HG02943 (cell line): ENCODE measurements at regions not wholly inside any gene's neighbourhood (a gene's known extent, or its start where the extent isn't known, plus 50 kb on each side); places are given as distances from the start of the nearest gene placed in this dataset.
"Not testable (repeated sequence)": the region's sequence is repeated elsewhere in the genome, so short reads cannot be mapped to it uniquely, and the experiment has no call there.

Experiments used
- ATAC-seq: cut with Tn5 transposase; IDR thresholded peaks from one replicate; pipeline ENCODE4 v1.9.1; 2021; ENCODE audit warnings: mild to moderate bottlenecking, low read depth, moderate library complexity; ENCODE audit not compliant: unreplicated experiment

DNA sequence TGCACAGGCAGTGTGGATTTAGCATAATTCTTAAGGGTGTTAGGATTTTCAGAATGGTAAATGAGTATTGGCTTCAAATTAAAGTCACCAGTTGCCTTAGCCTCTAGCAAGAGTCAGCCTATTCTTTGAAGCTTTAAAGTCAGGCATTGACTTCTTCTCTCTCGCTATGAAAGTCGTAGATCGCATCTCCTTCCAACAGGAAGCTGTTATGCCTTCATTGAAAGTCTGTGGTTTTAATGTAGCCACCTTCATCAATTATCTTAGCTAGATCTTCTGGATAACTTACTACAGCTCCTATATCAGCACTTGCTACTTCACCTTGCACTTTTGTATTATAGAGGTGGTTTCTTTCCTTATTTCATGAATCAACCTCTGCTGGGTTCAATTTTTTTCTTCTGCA lies 320.2 kb downstream of the PTPRC start:
- no peak for ATAC-seq

DNA sequence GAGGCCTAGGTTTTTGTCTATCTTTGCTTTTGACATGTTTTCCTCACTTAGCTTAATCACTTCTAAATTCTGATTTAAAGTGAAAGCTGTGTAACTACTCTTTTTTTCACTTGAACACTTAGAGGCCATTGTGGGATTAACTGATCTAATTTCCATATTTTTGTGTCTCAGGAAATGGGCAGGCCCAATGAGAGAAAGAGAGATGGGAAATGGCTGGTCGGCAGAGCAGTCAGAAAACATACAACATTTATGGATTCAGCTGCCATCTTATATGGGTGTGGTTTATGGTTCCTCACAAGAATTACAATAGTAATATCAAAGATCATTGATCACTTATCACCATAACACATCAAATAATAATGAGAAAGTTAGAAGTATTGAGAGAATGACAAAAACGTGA lies 320.8 kb downstream of the PTPRC start:
- no peak for ATAC-seq

DNA sequence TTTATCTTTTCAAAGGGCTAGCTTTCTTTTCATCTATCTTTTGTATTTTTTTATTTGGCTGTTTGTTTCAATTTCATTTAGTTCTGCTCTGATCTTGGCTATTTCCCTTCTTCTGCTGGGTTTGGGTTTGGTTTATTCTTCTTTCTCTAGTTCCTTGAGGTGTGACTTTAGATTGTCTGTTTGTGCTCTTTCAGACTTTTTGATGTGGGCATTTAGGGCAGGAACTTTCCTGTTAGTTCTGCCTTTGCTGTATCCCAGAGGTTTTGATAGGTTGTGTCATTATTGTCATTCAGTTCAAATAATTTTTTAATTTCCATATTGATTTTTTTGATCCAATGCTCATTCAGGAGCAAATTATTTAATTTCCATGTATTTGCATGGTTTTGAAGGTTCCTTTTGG lies 325.0 kb downstream of the PTPRC start:
- ATAC-seq, result not testable (repeated sequence)

DNA sequence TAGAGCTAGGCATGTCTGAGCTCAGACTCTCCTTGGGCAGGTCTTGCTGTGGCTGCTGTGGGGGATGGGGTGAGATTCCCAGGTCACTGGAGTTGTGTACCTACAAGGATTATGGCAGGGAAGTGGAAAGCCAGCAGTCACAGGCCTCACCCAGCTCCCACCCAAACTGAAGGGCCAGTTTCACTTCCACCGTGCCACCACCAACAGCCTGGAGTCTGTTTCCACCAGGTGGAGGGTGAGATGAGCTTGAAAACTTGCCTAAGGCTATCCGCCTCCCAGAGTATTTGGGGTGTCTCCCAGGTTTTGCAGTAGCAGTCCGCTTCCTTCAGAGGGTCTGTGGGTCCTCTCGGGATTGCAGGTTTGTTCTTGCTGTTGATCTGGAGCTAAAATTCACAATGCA lies 327.7 kb downstream of the PTPRC start:
- ATAC-seq, result no peak

DNA sequence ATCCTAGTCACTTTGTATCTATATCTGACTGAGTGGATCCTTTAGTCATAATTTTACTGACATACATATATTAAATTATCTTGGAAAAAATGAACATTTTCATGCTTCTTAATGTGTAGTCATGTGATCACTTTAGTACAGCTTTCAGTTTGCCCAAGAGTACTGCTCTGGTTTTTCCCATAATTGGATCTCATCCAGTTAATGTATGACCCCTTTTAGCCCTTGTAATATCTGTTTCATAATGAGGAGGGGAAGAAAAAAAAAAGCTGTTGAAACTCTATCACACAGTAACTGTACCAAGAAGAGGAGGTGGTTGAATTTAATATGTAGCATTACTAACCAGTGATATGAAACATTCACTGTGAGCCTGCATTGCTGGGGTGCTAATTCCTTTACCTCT lies 328.7 kb downstream of the PTPRC start:
- no peak for ATAC-seq

DNA sequence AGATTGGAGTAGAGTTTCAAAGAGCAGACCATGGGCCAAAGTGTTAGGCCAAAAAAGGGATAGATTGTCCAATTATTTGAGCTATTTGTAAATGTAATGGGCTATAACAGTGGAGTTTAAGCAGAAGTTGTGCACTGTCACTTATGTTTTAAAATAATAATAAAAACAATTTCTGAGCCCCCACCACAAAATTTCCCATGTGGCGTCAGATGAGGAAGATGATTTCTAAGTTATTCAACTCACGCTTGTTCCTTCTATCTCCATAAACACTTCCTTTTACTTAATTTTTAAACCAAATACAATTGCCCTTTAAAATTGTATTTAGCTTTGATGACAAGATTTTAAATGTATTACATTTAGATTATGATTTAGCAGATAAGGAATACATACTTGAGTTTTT lies 330.0 kb downstream of the PTPRC start:
- ATAC-seq, result no peak

DNA sequence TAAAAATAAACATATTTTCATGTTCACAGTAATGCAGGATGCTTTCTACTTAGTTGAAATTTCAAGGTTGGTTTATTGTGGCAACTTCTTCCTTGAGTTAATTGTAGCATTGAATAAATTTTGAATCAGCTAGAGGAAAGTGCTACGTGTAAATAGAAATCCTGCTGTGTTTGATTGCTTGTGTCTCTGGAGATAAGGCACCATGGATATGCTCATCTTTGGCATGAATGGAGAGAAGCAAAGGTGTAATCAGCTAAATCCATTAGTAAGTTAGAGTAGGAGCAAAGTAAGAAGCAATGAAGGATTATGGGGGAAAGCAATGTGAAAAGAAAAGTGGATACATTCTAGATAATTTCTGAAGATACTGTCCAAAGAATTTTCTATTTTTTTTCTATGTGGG lies 331.1 kb downstream of the PTPRC start:
- ATAC-seq, result no peak

DNA sequence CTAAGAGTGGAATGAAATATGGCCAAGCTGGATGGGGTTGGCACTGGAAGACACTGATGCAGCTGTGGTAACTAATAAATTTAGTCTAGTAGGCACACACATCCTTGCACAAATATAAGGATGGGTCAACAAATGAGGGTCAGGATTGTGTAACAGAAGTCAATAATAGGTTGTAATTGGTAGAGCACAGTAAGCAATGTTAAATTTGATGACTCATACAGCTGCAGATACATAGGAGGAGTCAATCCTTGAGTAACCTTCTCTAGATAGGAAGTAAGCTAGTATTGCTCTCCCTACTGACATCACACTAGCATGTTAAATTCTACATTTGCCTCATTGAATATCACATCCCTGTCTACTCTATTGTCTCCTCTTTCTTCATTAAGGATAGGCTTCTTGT lies 332.1 kb downstream of the PTPRC start:
- no peak for ATAC-seq

DNA sequence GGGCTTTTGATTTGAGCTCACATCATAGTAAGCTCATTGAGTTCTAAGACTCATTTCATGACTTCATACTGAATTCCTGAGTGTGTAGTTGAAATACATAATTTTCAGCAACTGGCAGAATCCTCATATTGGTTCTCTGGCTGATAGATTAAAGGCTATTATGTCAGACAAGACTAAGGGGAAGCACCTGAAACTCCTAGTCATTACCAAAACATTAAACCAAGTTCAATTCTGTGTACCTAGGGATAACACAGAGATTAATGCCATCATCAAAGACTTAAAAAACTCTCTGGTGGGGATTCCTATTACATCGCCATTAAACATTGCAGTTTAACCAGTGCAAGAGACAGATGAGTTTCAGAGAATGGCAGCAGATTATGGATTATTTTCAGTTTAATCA lies 339.1 kb downstream of the PTPRC start:
- ATAC-seq, result no peak

DNA sequence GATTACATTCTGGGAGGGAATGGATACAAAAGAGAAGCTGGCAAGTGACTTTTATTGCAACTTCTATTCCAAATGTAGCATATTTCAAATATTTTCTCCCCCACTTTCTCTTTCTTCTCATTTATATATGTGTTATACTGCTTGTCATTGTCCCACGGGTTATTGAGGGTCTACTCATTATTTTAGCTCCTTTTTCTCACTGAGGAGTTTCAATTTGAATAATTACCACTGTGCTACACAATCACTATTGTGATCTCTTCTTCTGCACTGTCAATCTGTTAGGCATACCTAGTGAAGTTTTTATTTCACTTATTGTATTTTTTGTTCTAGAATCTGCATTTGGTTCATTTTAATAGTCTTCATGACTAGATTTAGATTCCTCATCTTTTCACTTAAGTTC lies 339.7 kb downstream of the PTPRC start:
- ATAC-seq, result no peak

DNA sequence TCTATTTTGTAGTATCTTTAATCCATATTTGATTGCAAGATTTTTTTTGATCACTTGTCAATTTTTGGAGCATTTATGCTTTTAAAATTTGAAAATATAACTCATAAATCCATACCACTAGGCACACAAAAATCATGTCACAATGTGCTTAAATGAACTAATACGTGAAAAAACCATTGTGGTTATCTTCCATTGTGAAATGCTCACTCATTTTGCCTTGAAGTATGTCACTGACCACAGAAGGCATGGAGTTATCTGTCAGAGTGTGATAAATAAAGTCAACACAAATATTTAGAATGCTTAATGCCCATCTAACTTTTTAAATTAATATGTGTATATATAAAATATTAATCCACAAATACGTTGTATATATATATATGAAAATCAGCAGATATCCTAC lies 347.2 kb downstream of the PTPRC start:
- ATAC-seq, result no peak

DNA sequence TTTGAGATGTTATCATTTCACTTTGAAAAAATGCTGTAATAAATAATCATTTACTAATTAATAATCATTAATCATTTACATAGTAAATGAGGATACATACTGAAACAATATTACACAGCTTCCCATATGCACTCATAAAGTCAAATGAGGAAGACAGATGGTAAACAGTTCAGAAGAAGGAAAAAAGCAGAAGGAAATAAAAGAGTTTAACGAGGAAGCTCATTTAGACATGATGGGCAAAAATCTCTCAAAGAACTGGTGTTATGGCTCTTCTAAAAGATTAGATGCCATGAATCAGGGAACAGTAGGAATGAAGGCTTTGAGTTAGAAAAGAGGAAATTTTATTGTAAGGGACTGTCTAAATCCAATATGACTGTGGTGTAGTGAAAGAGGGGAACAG lies 347.6 kb downstream of the PTPRC start:
- no peak for ATAC-seq

DNA sequence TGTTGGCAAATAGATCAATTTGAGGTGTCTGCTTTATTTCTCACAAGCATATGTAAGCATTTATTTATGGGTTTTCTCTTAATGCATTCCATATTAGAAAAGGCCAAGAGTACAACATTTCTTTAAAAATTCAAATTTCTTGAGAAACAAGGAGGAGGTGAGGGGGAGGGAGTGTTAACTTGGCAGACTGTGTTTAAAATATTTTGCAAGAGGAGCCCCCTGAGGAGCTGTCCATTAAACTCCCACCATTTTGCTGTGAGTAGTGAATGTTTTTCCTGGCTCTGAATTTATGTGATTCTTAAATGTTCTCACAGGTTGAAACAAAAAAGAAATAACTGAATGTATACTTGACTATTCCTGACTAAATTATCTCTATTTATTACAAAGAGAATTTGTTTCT lies 363.8 kb downstream of the PTPRC start:
- no peak for ATAC-seq

DNA sequence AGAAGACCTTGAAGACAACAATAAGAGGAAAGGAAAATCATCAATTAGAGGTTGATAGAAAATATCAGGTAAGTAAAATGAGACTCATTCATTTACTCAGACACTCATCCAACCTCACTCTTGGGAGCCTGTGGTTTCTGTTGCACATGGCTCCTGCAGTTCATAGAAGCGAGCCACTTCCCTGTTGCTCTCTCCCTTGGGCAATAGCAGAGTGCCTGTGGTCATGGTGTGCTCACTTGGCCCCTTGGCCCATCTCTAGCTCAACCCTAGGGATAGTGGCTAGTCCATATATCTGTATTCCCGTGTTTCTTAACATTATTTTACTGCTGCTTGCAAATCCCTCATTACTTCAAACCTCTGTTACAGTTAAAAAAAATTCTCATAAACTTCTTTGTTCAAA lies 368.6 kb downstream of the PTPRC start:
- ATAC-seq, result no peak

DNA sequence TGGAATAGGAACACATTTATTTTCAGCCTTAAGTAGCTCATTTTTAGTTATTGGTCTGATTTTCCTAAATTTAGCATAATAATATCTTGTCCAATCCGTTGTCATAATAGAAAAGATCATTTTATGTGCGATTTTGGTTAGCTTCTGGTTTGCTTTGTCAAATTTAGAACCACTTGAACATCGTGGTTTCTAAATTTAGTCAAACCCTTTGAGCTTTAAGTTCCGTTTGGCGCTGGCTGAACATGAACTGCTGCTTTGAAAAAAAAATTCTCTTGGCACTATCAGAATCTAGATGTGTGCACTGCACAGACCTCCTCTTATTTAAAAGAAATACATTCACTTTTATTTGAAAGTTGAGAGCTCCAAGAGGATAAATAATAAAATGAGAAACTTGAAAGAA lies 370.6 kb downstream of the PTPRC start:
- no peak for ATAC-seq

DNA sequence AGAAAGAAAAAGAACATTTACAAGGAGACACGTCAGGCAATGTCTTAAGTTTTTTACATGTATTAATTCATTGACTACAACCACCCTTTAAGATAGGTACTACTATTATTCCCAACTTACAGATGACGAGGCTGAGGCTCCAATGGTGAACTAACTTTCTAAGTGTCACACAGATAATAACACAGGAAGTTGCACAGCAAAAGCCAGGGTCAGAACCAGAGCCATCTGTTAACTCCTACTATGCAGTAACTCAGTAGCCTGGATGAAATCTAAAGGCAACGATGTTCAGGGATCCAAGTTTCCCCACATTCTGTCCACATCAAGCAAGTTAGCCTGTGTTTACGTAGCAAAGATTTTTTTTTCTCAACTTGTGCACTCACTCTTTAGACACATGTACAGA lies 371.7 kb downstream of the PTPRC start:
- ATAC-seq, result no peak

DNA sequence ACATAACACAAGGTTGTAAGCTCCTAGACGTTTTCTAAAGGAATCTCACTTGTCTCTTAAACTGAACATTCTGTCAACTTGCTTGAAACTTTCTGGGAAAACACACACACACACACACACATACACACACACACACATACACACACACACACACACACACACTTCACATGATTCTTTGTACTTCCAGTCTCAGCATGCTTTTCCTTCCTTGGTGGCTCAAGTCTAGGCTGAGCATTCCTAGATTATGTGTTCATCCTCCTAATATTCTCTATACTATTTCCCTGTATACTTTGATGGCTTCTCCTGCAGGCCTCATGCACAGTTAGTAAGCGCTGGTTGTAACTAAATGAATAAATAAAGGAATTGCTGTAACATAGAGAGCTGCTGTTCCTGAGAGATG lies 372.1 kb downstream of the PTPRC start:
- ATAC-seq, result no peak

DNA sequence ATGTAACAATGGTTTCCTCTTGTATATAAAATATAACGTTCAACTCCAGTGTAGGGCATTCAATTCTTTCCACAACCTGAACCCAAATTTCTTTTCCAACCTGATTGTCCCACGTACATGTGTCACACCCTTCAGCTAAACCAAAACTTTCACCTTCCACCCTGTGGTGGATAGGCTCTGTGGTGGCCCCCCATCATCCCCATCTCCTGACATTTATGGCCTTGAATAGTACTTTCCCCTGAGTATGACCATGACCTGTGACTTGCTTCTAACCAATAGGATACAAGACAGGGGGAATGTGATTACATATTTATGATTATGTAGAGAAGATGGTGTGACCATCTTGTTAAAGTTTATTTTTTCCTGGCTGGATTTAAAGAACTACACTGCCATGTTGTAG lies 377.0 kb downstream of the PTPRC start:
- no peak for ATAC-seq

DNA sequence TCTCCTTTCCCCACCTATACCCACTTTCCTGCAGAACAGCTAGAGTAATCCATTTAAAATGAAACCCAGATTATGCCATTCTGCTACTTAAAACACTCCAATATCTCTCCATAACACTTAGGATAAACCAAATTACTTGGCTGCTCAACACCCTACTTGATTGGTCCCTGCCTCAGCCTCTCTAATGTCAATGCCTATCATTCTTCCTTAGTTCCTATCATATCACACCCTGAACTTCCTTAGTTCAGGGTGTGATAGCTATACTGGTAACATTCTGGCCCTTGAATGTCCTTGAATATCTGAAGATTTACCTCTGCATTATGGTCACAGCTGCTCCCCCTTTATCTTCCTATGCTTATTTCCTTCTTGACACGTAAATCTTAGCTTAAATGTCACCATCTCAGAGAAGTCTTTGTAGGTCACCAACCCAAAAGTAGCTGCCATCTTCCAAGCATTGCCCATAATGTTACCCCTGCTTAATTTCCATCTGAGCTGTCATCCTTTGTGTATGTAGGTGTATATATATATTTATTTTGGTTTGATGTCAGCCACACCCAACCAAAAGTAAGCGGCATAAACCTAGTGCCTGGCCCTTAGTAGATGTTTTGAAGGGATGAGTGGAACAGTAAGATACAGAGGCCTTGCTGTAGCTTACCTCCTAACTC lies 379.8 kb downstream of the PTPRC start:
- ATAC-seq, result no peak

DNA sequence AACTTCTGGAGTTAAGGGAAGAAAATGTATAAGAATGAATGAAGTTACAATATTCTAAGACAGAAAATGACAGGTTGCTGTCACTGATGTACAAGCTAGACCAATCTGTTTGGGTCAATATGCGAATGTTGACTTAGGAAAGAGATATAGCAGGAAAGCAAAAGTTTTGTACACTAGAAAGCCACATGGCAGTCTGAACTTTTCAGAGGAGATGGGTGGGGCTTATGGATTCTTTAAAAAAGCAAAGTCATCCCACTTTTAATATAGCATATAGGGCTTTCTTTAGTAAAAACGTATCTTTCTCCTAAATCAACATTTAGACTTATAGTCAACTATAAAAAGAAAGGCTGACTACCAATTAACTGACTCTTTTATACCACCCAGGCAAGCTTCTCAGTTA lies 381.2 kb downstream of the PTPRC start:
- no peak for ATAC-seq

DNA sequence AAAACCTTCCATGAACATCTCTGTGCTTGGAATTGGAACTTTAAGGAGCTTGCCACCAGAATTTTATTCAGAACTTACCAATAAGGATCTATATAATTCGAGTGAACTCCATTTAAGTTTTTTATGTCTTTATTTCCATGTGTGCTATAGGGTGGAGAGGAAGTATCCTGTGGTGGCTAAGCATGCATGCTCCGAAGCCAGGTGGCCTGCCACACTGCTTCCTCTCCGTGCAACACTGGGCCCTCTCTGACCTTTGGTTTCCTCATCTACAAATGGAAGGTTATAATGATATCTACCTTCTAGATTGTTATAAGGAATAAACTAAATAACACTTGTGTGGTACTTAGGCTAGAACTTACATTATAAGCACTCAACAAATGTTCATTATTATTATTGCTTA lies 382.1 kb downstream of the PTPRC start:
- ATAC-seq, result no peak

DNA sequence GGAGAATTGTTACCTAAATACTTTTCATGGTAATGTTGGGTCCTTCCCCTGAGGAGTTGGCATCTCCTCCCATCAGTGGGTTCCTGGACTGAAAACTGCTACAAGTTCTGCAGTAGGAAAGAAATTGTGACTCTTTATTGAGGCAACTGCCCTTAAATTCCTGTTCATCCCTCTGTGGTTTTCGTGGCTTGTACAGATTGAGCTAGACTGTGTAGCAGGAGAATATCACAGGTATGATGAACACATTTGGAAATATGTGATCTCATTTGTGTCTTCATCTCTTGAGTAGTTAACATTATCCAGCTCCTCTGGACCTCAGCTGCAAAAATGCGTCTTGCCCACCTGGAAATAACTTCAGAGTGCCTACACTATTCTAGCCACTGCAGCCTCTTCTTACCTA lies 390.6 kb downstream of the PTPRC start:
- ATAC-seq, result no peak

DNA sequence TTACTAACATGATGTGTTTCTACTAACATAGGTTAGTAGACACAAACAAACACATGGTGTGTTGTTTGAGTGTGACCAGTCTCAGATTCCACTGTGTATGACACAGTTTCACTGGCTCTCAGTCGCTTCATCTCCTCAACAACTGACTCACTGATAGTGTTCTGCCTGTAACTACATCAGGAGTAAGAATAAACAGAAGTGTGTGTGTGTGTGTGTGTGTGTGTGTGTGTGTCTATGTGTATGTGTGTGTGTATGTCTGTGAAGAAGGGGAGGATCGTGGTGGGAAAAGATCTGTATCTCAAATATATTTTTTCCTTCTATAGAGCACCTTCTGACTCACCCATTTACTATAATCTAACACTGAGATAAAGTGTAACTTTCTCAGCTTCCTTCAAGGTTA lies 391.0 kb downstream of the PTPRC start:
- no peak for ATAC-seq
